HG02938 (cell line): ENCODE measurements at regions not wholly inside any gene's neighbourhood (a gene's known extent, or its start where the extent isn't known, plus 50 kb on each side); places are given as distances from the start of the nearest gene placed in this dataset.
"Not testable (repeated sequence)": the region's sequence is repeated elsewhere in the genome, so short reads cannot be mapped to it uniquely, and the experiment has no call there.

ENCODE experiments used
- ATAC-seq: cut with Tn5 transposase; IDR thresholded peaks from one replicate; pipeline ENCODE4 v1.9.1; 2021; ENCODE audit warnings: mild to moderate bottlenecking, moderate library complexity; ENCODE audit not compliant: unreplicated experiment

DNA sequence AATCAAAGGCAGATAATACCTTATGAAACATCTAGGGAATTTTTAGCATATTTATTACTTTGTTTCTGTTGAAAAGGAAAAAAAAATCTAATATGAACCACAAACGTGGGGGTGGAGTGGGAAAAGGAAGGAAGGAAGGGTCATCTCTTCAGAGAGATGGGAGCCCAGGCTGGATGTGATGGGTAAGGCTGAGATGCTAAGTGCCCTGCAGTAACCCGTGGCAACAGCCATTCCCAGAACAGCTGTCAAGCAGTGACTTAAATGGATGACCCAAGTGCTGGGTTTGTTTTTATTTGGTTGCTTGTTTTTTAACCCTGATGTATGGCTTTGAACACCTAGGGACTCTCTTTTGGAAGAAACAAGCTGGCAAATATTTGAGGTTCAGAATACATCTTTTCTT is 50.7 kb upstream of the KLF7 start:
- no peak for ATAC-seq

DNA sequence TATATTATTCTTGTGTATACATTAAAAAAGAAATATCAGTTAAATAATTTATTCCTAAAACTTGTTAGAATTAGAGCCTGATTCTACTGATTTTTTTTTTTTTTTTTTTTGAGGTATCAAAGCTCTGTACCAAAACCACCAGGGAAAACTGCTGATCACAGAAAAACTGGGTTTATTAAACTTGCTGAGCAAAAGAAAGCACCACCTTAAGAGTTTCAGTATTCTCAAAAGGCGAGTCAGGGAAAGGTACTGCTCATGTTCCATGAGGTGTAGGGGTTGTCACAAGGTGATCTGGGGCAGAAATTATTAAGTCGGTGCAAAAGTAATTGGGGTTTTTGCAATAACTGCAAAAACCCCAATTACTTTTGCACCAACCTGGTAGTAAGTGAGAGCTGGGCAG is 51.7 kb upstream of the KLF7 start:
- no peak for ATAC-seq

DNA sequence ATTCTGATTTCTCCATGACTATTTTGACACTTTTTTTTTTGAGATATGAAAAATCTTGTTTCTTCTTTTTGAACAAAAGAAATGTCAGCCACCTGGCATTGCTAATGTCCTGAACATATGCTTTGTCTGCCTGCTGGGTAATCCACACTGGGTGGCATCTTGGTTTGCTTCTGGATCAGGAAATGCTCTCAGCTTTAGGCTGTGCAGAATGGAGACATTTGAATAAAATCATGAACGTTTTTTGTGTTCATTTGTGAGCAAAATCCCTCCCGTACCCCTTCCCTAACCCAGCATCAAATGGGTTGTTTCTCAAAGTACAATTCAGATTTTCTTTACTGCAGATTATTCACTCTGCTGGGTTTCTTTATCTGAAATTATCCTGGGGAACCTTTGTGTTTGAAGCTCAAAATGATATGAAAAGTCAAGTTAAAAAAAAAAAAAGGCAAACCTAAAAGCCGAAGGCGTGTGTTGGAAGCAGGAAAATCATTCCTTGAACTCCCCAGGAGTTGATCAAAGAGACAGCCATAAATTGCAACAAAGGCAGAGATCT is 53.4 kb upstream of the KLF7 start:
- no peak for ATAC-seq

DNA sequence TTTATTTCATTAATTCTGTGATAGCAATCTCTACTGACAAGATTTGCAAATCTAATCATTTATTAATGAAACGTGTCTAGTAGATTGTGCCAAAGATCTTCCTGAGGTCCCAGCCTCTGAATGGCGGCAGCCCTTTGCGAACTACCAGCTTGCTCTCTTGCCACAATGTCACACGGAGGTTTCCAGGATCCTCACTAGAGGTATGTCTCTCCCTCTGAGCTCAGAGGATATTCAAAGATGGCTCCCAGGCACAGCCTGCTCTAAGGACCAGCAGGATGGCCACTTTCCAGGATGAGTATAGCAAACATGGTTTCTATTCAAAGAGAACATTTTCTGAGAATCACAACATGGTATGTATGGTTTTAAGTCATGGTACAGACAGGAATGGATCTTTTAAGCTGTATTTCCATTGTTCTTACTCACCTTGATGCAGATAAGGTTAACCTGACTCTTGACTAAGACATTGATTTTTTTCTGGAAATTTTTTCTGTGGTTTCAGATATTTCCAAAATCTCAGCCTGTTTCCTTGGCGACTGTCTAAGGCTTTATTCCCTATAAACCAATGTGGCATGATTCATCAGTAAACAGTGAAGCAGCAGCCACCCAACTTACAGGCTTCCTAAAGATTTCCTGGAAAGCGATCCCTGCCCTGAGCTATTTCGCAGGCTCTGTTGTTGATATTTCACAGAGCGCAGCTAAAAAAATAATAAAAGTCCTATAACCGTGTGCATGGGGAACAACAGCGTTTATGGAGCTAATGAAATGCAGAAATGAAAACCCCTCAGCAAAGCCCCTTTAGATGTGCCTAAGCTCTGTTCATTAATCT is 54.1 kb upstream of the KLF7 start:
- no peak for ATAC-seq

DNA sequence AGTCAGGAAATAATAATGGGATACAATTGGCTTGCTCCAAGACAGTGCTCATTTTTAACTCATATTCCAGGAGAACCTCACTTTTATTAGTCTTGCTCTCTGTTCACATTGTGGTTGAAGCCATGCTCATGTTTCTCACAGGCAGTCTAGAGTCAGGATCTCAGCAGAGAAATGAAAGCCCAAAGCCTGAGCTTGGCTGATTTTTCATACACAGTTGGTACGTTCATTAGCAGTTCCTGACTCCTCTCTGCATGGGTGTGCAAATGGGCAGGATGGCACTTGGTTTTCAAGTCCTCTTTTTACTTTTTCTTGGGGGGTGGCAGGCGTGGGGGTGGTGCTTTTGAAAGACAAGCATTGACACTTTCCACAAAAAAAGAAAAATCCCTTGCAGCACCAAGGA is 56.0 kb upstream of the KLF7 start:
- no peak for ATAC-seq

DNA sequence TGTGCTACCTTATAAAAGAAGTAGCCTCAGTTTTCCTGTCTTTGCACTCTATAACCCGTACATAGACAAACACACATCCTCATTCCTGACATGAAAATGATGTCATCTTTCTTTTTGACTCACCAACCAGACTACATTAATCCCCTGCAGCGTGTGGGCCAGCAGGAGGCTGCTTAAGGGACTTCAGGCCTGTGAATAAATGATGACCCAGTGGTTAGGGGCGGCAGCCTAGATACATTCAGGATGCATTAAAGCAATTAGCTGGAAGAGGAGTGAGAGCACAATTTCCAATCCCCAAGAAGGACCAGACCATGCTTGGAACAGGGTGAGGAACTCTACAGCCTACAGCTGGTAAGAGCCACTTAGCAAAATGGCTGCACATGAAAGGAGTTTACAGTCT is 57.3 kb upstream of the KLF7 start:
- ATAC-seq = peak; percentile 90

DNA sequence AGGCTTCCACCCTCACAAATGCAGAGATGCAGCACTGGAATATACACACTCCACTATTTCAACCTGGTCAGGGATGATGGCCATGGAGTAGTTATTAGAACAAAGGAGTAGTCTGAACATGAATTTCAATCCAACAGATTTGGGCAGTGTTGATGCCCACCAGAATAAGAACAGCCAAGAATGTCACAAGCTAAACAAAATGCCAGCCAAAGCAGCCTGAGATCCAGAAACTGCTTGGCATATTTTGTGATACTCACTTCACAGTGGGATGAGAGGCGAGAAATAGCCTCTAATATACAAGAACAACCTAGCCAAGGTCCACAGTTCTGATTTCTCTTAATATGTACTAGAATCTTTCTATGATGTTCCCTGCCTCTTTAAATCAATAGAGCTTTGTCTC is 58.6 kb upstream of the KLF7 start:
- no peak for ATAC-seq

DNA sequence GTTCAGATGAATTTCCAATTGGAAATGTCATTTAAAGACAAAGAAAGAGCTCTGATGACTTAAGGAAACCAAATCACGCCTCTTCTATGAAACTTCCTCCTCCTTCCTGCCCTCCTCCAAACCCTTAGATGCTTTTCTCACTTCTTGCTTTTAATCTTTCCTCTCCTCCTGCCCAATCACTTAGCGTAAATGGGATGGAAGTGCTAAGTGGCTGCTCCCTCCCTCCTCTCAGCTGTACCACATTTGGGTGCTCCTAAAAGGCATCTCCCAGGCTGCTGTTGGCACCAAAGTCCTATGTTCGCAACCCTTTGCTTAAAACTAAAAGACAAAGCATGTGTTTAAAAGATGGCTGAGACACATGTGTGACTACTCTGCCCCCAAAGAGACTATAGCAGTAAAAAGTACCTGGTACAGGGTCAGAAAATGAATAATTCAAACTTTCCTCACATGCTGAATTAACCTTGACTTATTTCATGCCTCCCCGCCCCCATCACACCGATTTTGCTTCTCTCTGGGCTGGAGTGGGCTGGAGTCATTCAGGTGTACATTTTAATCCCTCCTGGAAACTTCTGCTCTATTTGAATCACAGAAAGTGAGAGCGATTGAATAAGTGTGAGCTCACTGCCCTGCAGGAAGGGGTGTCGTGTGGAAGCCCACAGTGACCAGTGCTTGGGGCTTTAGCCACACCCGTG is 59.2 kb upstream of the KLF7 start:
- ATAC-seq = no peak

DNA sequence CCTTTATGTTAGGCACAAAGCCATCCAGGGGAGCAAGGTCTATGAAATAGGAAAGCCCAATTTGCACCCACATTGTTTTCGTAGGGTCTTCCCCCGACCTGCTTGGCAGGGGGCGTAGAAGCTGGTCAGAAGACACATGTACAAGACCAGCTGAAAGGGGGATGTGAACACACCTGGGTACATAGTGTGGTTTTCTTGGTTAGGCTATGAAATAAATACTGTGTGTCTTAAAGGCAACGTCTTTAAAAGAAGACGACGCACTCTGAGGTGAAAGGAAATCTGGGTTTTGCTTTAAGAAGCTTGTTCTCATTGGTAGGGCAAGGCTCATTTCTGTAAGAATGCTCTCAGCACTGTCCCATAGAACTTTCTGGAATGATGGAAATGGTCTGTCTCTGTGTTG is 60.0 kb upstream of the KLF7 start:
- peak; percentile 38 for ATAC-seq

DNA sequence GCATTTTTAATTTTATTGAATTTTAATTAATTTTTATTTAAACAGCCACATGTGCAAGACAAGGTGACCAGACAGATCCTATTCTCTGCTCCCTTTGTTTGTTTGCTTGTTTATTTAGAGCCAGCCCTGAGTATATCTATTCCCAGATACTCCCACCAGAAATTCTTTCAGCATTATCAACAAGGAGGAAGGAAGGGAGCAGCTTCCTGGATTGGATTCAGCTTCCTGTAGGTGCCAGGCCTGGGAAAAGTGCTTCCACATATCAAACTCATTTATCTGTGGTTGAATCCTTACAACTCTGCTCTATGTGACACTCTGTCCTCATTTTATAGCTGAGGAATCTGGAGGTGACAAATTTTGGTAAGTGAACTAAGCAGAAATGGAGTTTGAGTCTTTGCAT is 60.5 kb upstream of the KLF7 start:
- ATAC-seq = no peak

DNA sequence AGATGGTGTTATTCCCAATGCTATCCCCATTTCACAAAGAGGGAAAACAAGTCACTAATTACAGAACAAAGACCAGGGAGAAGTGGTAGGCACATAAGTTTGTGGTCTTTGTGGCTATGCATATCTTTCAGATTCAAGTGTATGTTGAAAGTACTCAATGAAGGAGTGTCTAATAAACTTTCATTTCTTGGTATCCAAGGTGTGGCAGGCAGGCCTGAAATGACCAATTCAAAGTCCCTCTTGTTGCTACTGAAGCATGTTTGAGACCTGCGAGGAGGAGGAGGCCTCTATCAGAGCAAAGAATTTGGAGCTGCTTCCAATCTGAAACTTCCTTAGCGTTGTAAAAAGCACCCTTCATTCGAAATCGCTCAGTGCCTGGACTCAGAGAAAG is 60.9 kb upstream of the KLF7 start:
- no peak for ATAC-seq

DNA sequence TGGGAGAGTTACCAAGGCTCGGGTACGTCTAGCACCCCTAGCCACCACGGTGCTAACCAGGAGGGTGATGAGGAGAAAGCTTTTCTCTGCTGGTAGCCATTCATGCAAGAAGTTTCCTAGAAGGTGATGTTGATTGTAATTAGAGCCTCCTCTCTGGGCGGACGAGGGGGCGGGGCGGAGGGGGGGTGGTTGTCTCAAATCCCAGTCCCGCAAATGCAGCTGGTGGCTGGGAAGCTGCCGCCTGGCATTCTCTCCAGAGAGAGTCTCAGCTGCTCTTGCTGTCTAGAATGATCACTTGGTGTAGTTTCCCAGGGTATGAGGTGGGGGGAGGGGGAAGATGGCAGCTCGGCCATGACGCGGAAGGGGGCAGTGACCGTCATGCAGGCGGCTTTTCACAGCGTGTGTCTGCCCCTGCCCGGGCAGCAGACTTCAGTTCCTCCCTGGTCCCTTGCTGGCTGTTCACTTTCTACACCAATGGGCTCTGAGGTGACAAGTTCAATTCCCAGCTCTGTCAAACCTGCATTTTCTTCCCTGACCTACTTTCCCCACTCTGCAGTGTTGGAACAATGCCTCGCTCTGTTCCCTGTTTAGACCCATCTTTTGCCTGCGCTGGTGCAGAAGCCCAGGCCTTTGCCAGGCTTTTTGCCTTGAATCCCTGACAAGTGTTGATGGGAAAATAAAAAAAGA is 61.5 kb upstream of the KLF7 start:
- no peak for ATAC-seq

DNA sequence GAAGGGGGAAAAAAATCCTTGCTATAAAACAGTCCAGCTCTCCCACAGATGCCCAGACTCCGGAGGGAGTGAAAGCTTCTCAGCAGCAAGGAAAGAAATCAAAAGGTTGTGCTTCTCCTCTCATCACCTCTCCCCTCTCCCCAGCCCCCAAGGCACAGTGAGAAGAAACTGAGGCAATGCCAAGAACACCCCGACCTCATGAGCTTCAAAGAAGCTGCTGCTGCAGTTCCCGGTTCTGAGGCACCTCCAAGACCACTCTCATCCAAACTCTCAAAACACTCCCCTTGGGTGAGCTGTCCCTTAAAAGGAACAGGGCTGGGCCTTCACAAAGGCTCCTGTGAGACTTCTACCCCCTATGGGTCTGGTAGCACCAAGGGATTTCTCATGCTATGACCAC is 62.0 kb upstream of the KLF7 start:
- no peak for ATAC-seq

DNA sequence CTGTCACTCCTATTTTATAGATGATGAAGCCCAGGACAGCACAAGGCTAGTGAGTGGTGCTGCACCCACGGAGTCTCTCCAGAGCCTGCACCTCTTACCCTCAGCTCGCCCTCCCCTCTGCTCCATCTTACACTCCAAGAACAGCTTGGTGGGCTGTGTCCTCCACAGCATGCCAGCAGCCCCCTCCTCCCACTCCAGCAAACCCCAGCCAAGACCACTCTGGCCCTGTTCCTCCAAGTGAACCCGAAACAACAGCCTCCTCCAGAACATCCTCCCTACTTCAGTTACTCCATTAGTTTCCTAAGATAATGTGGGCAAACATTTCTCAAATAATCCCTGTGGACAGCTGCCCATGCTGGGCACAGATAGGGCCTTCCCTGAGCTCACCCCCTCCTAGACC is 62.7 kb upstream of the KLF7 start:
- ATAC-seq = no peak

DNA sequence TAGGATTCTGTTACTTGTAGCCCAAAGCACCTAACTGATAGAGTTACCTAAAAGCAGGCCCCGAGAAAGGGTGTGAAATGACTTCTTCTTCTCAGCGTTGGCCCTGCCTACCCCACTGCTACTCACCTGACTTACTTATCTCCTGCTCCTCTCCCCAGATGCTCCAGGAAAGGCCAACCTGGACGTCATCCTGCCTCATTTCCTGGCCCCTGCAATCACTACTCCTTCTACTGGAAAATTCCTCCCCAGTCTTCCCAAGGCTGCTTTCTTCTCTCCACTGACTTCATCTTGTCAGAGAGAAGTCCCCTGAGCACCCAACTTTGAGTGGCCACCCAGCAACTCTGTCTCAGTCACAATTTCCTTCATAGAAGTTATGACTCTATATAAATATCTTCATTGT is 63.4 kb upstream of the KLF7 start:
- no peak for ATAC-seq

DNA sequence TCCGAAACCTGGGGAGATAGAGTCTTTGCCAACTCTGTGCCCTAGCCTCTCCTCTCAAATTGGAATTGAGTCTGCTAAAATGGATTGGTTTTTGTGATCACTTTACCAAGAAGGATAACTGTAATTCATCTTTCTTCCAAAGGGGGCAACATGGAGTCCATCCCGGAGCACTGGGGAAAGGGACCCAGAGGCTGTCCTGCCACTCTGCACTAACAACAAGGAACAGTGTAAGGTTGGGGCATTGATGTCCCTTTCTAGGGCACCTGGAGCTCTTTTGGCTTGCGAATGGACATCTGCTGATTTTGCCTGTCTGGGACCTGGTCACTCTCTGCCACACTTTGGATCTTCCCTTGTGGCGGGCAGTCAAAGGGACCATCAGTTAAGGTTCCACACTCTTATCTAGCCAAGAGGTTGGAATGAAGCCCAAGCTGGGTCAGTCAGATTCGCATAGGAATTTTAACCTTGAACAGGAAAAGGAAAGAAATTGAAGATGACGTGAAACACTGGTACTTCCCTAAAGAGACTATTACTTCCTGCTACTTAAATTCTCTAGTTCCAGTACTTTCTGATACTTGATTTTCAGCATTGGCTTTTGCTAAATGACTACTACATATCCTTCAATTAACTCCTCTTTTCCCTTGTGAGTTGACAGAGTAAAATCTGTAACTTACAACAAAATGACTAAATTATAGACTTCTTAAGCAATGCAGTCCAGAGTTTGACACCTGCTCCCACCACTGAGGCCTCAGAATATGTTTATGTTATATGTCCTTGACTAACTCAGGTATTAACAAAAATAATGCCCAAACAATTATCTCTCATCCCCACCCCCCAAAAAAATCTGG is 64.7 kb upstream of the KLF7 start:
- no peak for ATAC-seq

DNA sequence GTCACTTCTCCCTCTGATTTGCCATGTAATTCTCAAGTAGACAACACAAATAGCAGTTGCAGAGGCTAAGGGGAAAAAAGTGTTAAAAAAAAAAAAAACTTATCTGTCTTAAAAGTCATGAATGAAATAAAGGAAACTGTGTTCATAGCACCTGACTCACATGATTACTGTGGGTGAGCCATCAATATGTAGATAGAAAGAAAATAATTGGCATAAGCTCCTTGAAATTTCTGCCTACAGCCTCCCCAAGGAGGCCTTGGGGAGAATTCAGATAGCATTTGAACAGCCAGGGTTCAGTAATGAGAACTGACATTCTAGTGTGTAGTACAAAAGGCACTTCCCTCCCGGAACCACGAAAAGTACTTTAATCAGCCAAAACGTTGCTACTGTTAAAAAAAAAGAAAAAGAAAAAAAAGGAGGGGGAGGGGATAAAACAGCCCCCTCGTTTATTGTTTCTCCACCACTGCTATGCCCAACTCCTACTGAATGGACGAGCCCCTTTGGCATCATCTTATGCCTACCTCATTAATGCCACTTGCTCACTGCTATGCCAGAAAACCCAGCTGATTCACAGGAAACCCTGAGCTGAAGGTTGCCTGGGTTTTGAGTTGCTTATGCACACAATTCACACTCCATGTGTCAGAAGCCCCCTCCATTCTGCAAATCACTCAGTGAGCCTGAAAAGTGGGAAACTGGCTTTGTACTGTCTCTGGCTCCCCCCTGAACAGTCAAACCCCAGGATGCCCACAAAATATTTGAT is 65.5 kb upstream of the KLF7 start:
- ATAC-seq = no peak

DNA sequence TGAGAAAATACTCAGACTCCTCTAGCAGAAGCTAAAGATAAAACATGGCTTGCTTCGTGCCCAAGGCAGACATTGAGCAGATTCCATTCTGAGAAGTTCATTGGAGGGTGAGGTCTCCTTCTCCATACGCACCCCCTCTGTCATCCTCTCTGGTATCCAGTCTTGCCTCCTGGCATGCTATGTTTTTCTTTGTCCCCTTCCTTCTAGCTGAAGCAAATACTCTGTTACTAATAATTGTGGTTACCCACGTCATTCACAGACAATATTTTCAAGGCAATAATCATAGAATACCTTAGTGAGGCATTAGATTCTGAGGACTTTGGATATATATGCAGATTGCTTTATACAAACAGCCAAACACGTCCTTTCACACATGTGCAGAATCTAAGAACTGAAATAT is 66.2 kb upstream of the KLF7 start:
- ATAC-seq = no peak

DNA sequence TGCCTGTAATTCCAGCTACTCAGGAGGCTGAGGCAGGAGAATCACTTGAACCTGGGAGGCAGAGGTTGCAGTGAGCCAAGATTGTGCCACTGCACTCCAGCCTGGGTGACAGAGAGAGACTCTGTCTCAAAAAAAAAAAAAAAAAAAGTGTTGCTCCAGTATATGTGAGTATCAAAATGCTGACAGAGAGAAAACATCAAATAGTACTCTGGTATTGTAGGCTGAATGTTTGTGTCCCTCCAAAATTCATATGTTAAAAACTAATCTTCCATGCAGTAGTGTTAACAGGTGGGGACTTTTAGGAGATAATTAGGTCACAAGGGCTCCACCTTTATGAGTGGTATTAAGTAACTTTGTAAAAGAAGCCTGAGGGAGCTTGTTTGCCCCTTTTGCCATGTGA is 67.4 kb upstream of the KLF7 start:
- not testable (repeated sequence) for ATAC-seq

DNA sequence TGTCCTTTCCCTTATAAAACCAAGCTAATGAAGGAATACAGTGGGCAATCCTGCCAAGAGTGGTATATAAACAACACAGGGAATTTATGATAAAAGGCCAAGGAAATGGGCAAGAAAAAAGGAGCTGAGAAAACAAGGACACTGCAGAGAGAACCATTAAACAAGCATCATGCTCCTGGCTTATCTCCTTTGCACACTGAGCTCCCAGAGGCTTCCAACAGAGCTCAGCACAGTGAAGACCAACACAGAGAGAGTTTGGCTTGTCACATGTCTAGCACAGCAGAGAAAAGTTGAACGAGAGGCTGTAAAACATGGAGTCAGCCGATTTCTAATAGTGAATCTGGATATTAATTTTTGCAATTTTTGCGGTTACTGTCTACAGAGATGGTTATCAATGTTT is 68.0 kb upstream of the KLF7 start:
- no peak for ATAC-seq
